ENCODE measurements at regions not wholly inside any gene's neighbourhood (a gene's known extent, or its start where the extent isn't known, plus 50 kb on each side); places are given as distances from the start of the nearest gene placed in this dataset.

DNA sequence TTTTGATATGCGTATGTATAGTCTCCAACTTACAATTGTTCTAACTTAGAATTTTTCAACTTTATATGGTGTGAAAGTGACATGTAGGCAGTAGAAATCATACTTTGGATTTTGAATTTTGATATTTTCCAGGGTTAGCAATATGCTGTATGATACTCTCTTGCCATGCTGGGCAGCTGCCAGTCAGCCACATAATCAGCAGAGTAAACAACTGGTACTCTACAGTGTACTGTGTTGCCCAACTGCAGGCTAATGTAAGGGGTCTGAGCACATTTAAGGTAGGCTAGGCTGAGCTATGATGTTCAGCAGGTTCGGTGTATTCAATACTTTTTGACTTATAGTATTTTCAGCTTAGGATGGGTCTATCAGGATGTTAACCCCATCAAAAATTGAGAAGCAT is 52.0 kb upstream of the RYK start:
- DNase-seq = no peak

DNA sequence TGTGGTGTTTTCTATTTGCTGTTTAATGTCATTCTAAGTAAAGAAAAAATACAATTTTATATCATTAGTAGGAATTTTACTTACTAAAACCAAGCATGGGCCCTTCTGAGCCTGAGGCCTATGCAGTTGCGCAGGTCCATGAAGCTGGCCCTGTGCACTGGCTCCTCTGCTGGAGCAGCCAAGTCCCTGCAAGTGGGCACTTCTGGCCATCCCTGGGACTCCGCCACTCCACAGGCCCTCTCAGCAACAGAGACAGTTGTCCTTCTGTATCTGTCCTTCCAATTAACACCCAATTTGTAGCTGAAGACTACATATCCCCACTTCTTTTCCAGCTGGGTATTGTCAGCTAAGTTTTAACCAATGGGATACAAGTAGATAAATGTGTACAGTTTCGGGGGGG is 49.9 kb upstream of the RYK start:
- DNase-seq = peak in 1 of 2 experiments; percentile 9
